ENCODE measurements at regions not wholly inside any gene's neighbourhood (a gene's known extent, or its start where the extent isn't known, plus 50 kb on each side); places are given as distances from the start of the nearest gene placed in this dataset.

GRCh38 chr2:4181062-4181461, 477.7 kb downstream of the DCDC2C start:
- no peaks in the 10 kb centered on the region for H3K4me1 ChIP-seq
- TF ChIP-seq CTCF (IDR thresholded peaks at IDR 0.05): no peak

DNA sequence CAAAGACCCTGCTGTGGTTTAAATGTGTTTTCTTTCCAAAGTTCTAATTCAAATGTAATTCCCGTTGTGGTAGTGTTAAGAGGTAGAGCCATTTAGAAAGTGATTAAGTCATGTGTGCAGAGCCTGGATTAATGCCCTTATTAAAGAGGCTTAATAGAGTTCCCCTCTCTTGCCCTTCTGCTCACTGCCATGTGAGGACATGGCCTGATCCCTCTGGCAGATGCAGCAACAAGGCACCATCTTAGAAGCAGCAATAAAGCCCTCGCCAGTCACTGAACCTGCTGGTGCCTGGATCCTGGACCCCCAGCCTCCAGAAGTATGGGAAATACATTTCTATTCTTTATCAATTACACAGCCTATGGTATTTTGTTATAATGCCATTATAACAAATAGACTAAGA, 485.2 kb downstream of the DCDC2C start:
- H3K4me3 ChIP-seq (ENCODE audit: low read depth, low read length): no peak overlapping the region
- no peaks in the 10 kb centered on the region for H3K79me2 ChIP-seq
- no peak overlapping the region for H2AFZ ChIP-seq
- no peak overlapping the region for H3K9ac ChIP-seq
- no peaks in the 10 kb centered on the region for H3K27me3 ChIP-seq (ENCODE audit: control insufficient read depth, insufficient read depth, low read length)
- H3K36me3 ChIP-seq (ENCODE audit: control insufficient read depth, insufficient read depth, low read length): no peaks in the 10 kb centered on the region
- H3K9me3 ChIP-seq (ENCODE audit: control insufficient read depth, low read length): no peaks in the 10 kb centered on the region
- no peak overlapping the region for H3K4me2 ChIP-seq (ENCODE audit: low read length)
- H3K4me1 ChIP-seq: no peaks in the 10 kb centered on the region
- no peak for TF ChIP-seq CTCF (IDR thresholded peaks at IDR 0.05)
- no peak overlapping the region for H3K27ac ChIP-seq

More at GRCh38 chr2:4181062-4181461, 477.7 kb downstream of the DCDC2C start:
- Histone ChIP-seq H3K9me3 (ENCODE audit: control insufficient read depth, low read length) (no peaks in the 10 kb centered on the region), H3K79me2 (no peaks in the 10 kb centered on the region), H3K9ac (no peak overlapping the region), H3K27me3 (ENCODE audit: control insufficient read depth, insufficient read depth, low read length) (no peaks in the 10 kb centered on the region), H3K4me3 (ENCODE audit: low read depth, low read length) (no peak overlapping the region), H3K36me3 (ENCODE audit: control insufficient read depth, insufficient read depth, low read length) (no peaks in the 10 kb centered on the region), H3K4me2 (ENCODE audit: low read length) (no peak overlapping the region), H2AFZ (no peak overlapping the region), H3K27ac (no peak overlapping the region)

DNA sequence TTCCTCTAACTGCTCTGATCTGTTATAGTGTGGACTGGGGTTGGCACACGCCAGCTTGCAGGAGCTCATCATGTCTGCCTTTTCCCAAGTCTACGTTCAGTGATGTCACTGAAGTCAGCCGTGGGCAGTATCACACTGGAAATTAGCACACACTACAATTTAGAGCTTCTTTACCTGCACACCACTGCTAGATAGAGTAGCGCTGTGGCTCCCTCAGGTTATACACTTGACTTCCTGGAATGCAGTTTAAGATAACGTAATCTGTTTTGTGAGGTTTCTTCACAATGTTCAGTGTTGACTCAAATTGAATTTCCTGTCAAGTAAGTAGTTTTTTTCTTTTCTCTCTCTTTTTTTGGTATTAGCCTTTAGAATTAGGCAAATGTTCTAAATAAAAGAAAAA, 487.2 kb downstream of the DCDC2C start:
- no peak for TF ChIP-seq CTCF (IDR thresholded peaks at IDR 0.05)
- H3K9me3 ChIP-seq (ENCODE audit: control insufficient read depth, low read length): no peaks in the 10 kb centered on the region
- no peak overlapping the region for H2AFZ ChIP-seq
- H3K79me2 ChIP-seq: no peaks in the 10 kb centered on the region
- H3K4me2 ChIP-seq (ENCODE audit: low read length): no peak overlapping the region
- no peaks in the 10 kb centered on the region for H3K27me3 ChIP-seq (ENCODE audit: control insufficient read depth, insufficient read depth, low read length)
- no peak overlapping the region for H3K27ac ChIP-seq
- no peaks in the 10 kb centered on the region for H3K36me3 ChIP-seq (ENCODE audit: control insufficient read depth, insufficient read depth, low read length)
- no peaks in the 10 kb centered on the region for H3K4me1 ChIP-seq
- H3K9ac ChIP-seq: no peak overlapping the region
- no peak overlapping the region for H3K4me3 ChIP-seq (ENCODE audit: low read depth, low read length)

- no peak overlapping the region for H3K9ac ChIP-seq
- no peak overlapping the region for H2AFZ ChIP-seq
- no peak overlapping the region for H3K27ac ChIP-seq
- H3K9me3 ChIP-seq (ENCODE audit: control insufficient read depth, low read length): no peaks in the 10 kb centered on the region
- H3K4me3 ChIP-seq (ENCODE audit: low read depth, low read length): no peak overlapping the region
- no peaks in the 10 kb centered on the region for H3K4me1 ChIP-seq
- H3K36me3 ChIP-seq (ENCODE audit: control insufficient read depth, insufficient read depth, low read length): no peaks in the 10 kb centered on the region
- no peak for TF ChIP-seq CTCF (IDR thresholded peaks at IDR 0.05)
- H3K79me2 ChIP-seq: no peaks in the 10 kb centered on the region
- no peak overlapping the region for H3K4me2 ChIP-seq (ENCODE audit: low read length)
- no peaks in the 10 kb centered on the region for H3K27me3 ChIP-seq (ENCODE audit: control insufficient read depth, insufficient read depth, low read length)
Observed at GRCh38 chr2:4192119-4192518, 488.7 kb downstream of the DCDC2C start.

GRCh38 chr2:4214444-4215205, 511.2 kb downstream of the DCDC2C start:
- Histone ChIP-seq H2AFZ (no peak overlapping the region), H3K36me3 (ENCODE audit: control insufficient read depth, insufficient read depth, low read length) (no peaks in the 10 kb centered on the region), H3K4me3 (ENCODE audit: low read depth, low read length) (no peak overlapping the region), H3K9me3 (ENCODE audit: control insufficient read depth, low read length) (peaks cover 4% of the 10 kb centered on the region), H3K27me3 (ENCODE audit: control insufficient read depth, insufficient read depth, low read length) (no peaks in the 10 kb centered on the region), H3K4me2 (ENCODE audit: low read length) (no peak overlapping the region), H3K79me2 (no peaks in the 10 kb centered on the region), H3K4me1 (no peaks in the 10 kb centered on the region), H3K27ac (no peak overlapping the region), H3K9ac (no peak overlapping the region)
- no peak for TF ChIP-seq CTCF (IDR thresholded peaks at IDR 0.05)

All from parathyroid adenoma (tissue), 2 donors.